Coronary artery (tissue), 2 donors: ENCODE measurements at regions not wholly inside any gene's neighbourhood (a gene's known extent, or its start where the extent isn't known, plus 50 kb on each side); places are given as distances from the start of the nearest gene placed in this dataset.
"Not testable (repeated sequence)": the region's sequence is repeated elsewhere in the genome, so short reads cannot be mapped to it uniquely, and the experiment has no call there.

Source experiments
- DNase-seq: peaks from one replicate; pipeline ENCODE4 v3.0.0-alpha.2; 2017; ENCODE audit warnings: low spot score
- H3K27ac ChIP-seq, 2 donors: fragments of 200-600 bp; sonication (generic); one replicate each; pipeline ENCODE4 v1.5.1; 2016 to 2019
- H3K4me3 ChIP-seq: fragments of 200-600 bp; sonication (generic); 2 replicates; pipeline ENCODE4 v1.5.1; 2016; ENCODE audit warnings: mild to moderate bottlenecking, moderate library complexity
- CTCF ChIP-seq: fragments of 200-600 bp; sonication (generic); IDR thresholded peaks from one replicate; pipeline ENCODE4 v1.5.1; 2019; ENCODE audit warnings: antibody characterized with exemption

DNA sequence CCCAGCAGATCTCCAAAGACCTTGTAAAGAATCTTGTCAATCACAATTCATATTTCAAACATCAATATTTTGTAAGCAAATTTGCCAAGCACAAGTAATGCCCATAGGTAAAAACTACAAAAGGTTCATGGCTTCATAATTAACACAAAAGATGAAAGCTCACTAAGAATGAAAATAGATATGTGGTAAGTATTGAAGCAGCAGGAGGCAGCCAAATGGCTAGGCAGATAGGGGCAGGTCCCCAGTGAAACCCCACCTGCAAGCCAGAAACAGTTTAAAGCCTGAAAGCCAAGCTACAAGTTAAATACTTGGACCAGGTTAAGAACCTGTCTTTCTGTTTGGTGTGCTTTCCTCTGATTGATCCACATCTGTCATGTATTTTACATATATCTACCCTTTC is 942.6 kb upstream of the SPRY2 start:
- Histone ChIP-seq H3K4me3 (no peak overlapping the region), H3K27ac (no peak overlapping the region)
- DNase-seq, result no peak
- no peak for TF ChIP-seq CTCF

- no peak for TF ChIP-seq CTCF
These were observed 942.1 kb upstream of the SPRY2 start for GRCh38 chr13:81283062-81283461.

DNA sequence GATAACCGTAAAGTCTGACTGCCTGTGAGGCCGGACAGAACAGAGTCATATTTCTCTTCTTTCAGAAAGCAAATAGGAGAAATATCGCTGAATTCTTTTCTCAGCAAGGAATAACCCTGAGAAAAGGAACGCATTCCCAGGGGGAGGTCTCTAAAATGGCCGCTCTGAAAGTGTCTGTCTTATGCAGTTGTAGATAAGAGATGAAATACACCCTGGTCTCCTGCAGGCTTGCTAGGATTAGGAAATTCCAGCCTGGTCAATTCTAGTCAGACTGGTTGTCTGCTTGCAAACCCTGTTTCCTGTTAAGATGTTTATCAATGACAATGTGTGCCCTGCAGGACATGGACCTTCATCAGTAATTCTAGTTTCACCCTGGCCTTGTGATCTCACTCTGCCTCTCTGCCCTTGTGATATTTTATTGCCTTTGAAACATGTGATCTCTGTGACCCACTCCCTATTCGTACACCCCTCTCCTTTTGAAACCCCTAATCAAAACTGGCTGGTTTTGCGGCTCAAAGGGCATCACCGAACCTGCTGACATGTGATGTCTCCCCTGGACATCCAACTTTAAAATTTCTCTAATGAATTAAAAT is 934.8 kb upstream of the SPRY2 start:
- H3K4me3 ChIP-seq, result no peak overlapping the region
- no peak for TF ChIP-seq CTCF

More at GRCh38 chr13:81283062-81283461, 942.1 kb upstream of the SPRY2 start:
- Histone ChIP-seq H3K27ac (no peak overlapping the region), H3K4me3 (no peak overlapping the region)
- no peak for DNase-seq

DNA sequence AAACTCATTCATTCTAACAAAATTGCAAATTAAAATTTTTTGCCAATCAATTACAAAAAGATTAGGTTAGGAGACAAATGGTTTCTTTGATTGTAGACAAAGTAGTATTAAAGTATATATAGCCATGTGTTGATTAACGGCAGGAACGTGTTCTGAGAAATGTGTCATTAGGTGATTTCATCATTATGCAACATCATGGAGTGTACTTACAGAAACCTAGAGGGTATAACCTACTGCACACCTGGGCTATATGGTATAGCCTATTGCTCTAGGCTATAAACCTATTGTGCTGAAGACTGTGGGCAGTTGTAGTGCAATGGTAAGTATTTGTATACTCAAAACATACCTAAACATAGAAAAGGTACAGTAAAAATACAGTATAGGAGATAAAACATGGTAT is 906.8 kb upstream of the SPRY2 start:
- Histone ChIP-seq H3K27ac (no peak overlapping the region), H3K4me3 (no peak overlapping the region)
- no peak for DNase-seq
- TF ChIP-seq CTCF, result no peak

More for the DNA sequence above, 934.8 kb upstream of the SPRY2 start:
- no peak for DNase-seq
- no peak overlapping the region for H3K27ac ChIP-seq

DNA sequence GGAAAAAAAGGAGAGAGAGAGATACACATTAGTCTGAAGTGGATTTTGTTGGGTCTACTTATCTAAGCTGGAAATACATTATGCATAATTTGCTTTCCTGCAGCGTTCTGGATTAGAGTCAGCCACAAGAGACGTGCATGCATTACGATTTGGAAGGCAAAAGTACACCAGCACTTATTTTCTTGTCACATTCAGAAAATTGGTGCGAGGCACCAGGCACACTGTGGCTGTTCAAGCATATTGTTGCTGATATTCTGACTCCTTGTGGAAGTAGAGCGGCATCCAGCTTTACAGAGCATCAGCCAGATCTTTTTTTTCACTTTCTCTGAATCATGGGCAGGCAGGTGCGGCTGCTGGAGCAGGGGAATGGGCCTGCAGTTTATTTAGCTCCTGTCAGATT is 905.6 kb upstream of the SPRY2 start:
- Histone ChIP-seq H3K27ac (no peak overlapping the region), H3K4me3 (no peak overlapping the region)
- no peak for DNase-seq
- no peak for TF ChIP-seq CTCF

DNA sequence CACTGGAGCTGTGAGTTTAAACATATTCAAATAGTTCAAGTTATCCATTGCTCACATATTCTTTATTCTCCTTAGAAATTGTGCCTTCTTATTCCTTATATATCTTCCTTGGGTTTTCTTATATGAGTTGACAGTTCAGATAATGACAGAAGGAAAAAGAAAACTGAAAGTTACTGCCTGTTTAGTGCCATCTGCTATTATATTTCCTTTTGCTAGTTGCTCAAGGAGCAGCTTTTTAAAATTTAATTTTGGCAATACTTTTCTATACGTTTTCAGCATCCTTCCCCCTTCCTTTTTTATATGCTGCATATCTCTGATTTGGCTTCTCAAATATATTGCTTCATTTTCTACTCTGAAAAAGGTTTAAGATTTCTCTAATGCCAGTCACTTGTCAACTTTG is 903.1 kb upstream of the SPRY2 start:
- no peak overlapping the region for H3K27ac ChIP-seq
- no peak for DNase-seq
- no peak for TF ChIP-seq CTCF
- H3K4me3 ChIP-seq, result no peak overlapping the region

- TF ChIP-seq CTCF, result no peak
- no peak overlapping the region for H3K27ac ChIP-seq
- H3K4me3 ChIP-seq, result no peak overlapping the region
- no peak for DNase-seq
These were observed 889.5 kb upstream of the SPRY2 start for GRCh38 chr13:81230386-81230785.

DNA sequence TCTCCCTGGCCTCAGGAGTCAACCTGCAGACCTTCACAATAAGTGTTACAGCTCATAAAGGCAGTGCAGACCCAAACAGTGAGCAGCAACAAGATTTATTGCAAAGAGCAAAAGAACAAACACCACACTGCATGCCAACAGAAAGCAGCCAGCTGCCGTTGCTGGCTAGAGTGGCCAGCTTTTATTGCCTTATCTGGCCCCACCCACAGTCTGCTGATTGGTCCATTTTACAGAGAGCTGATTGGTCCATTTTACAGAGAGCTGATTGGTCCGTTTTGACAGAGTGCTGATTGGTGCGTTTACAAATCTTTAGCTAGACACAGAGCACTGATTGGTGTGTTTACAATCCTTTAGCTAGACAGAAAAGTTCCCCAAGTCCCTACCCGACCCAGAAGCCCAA is 885.9 kb upstream of the SPRY2 start:
- not testable (repeated sequence) for H3K4me3 ChIP-seq, DNase-seq

More for the DNA sequence above, 885.9 kb upstream of the SPRY2 start:
- not testable (repeated sequence) for H3K27ac ChIP-seq
